ENCODE measurements at regions not wholly inside any gene's neighbourhood (a gene's known extent, or its start where the extent isn't known, plus 50 kb on each side); places are given as distances from the start of the nearest gene placed in this dataset.

DNA sequence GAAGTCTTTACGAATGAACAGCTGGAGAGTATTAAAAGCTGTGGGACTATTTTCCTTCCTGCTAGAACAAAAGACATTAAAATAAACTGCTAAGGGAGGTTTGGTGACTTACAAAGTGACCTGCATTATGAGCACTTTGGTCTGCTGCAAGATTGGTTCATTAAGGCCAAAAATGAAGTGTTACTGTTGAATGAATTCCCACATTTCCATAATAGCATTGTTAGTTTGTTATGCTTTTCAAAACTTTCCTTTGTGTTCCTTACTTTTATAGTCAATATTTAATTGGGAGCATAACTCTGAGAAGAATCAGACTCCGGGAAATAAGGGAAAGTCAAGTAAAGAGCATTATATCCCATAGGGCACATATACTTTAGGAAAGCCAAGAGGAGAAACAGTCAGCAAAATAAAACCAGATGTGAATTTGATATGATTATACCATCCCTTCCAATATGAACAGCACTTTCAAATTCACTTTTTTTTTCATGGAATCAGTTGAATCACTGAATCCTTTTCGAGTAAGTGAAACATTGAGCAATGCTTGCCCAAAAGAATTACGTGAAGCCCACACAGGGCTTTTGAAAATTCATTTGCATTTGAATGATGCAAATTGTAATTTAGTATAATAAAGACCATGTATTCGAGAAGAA, 112.6 kb downstream of the KCTD12 start:
- Histone ChIP-seq H3K4me1 (ENCODE audit: low read length) (no peaks in the 10 kb centered on the region), H3K4me2 (ENCODE audit: low read depth, low read length) (no peak overlapping the region)

DNA sequence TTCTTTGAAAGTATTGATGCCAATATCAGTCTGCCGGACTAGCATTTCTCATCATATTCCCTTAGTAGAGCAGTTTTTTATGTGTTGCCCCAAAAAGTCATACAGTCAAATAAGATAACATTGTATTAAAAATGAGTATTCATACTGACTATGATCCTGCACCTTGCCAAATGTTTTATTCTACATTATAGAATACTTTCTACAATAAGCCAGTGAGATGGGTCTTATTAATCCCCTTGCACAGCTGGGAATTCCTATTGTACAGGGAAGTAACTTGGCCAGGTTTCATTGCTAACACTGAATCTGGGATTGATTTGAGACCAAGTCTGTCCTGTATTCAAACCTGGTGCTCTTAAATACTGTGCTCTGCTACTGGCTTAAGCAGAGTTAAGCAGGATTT, 114.0 kb downstream of the KCTD12 start:
- no peak overlapping the region for H2AFZ ChIP-seq (ENCODE audit: low read length)
- H3K4me3 ChIP-seq (ENCODE audit: low read length) = no peak overlapping the region
- H3K9me3 ChIP-seq (replicated peaks; ENCODE audit: insufficient read depth, low read length) = no peaks in the 10 kb centered on the region
- TF ChIP-seq EZH2 (optimal IDR thresholded peaks at IDR 0.05; ENCODE audit: low read depth, low read length) (no peak), EZH2phosphoT487 (IDR thresholded peaks at IDR 0.05; ENCODE audit: low read length) (no peak)
- TF ChIP-seq, protein P1, sequence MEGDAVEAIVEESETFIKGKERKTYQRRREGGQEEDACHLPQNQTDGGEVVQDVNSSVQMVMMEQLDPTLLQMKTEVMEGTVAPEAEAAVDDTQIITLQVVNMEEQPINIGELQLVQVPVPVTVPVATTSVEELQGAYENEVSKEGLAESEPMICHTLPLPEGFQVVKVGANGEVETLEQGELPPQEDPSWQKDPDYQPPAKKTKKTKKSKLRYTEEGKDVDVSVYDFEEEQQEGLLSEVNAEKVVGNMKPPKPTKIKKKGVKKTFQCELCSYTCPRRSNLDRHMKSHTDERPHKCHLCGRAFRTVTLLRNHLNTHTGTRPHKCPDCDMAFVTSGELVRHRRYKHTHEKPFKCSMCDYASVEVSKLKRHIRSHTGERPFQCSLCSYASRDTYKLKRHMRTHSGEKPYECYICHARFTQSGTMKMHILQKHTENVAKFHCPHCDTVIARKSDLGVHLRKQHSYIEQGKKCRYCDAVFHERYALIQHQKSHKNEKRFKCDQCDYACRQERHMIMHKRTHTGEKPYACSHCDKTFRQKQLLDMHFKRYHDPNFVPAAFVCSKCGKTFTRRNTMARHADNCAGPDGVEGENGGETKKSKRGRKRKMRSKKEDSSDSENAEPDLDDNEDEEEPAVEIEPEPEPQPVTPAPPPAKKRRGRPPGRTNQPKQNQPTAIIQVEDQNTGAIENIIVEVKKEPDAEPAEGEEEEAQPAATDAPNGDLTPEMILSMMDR (IDR thresholded peaks at IDR 0.05; ENCODE audit: low read length) = no peak
- H3K27me3 ChIP-seq (replicated peaks; ENCODE audit: insufficient read depth, low read length) = no peaks in the 10 kb centered on the region
- H4K20me1 ChIP-seq (ENCODE audit: insufficient read depth, low read length) = no peaks in the 10 kb centered on the region
- no peaks in the 10 kb centered on the region for H3K4me1 ChIP-seq (ENCODE audit: low read length)
- no peak overlapping the region for H3K27ac ChIP-seq (ENCODE audit: low read length)
- H3K9me2 ChIP-seq (replicated peaks; ENCODE audit: insufficient read depth, low read length) = no peaks in the 10 kb centered on the region
- no peaks in the 10 kb centered on the region for H3F3A ChIP-seq (ENCODE audit: insufficient read depth, low read length)
- DNase-seq = no peak
- no peak overlapping the region for H3K4me2 ChIP-seq (ENCODE audit: low read depth, low read length)
- H3K9ac ChIP-seq (ENCODE audit: low read length) = no peak overlapping the region
- H3K79me2 ChIP-seq (ENCODE audit: low read length) = no peaks in the 10 kb centered on the region
- no peaks in the 10 kb centered on the region for H3K36me3 ChIP-seq (replicated peaks; ENCODE audit: insufficient read depth, low read length)

More for the DNA sequence above, 112.6 kb downstream of the KCTD12 start:
- H3K4me3 ChIP-seq (ENCODE audit: low read length) = no peak overlapping the region
- no peaks in the 10 kb centered on the region for H3K79me2 ChIP-seq (ENCODE audit: low read length)
- H4K20me1 ChIP-seq (ENCODE audit: insufficient read depth, low read length) = no peaks in the 10 kb centered on the region
- DNase-seq = no peak
- H3F3A ChIP-seq (ENCODE audit: insufficient read depth, low read length) = no peaks in the 10 kb centered on the region
- H3K9me3 ChIP-seq (replicated peaks; ENCODE audit: insufficient read depth, low read length) = no peaks in the 10 kb centered on the region
- no peak for TF ChIP-seq EZH2 (optimal IDR thresholded peaks at IDR 0.05; ENCODE audit: low read depth, low read length)
- TF ChIP-seq, protein P1 (IDR thresholded peaks at IDR 0.05; ENCODE audit: low read length) = no peak
- no peak for TF ChIP-seq EZH2phosphoT487 (IDR thresholded peaks at IDR 0.05; ENCODE audit: low read length)
- no peaks in the 10 kb centered on the region for H3K36me3 ChIP-seq (replicated peaks; ENCODE audit: insufficient read depth, low read length)
- no peak overlapping the region for H2AFZ ChIP-seq (ENCODE audit: low read length)
- H3K9me2 ChIP-seq (replicated peaks; ENCODE audit: insufficient read depth, low read length) = no peaks in the 10 kb centered on the region
- H3K27me3 ChIP-seq (replicated peaks; ENCODE audit: insufficient read depth, low read length) = no peaks in the 10 kb centered on the region
- H3K27ac ChIP-seq (ENCODE audit: low read length) = no peak overlapping the region
- H3K9ac ChIP-seq (ENCODE audit: low read length) = no peak overlapping the region

DNA sequence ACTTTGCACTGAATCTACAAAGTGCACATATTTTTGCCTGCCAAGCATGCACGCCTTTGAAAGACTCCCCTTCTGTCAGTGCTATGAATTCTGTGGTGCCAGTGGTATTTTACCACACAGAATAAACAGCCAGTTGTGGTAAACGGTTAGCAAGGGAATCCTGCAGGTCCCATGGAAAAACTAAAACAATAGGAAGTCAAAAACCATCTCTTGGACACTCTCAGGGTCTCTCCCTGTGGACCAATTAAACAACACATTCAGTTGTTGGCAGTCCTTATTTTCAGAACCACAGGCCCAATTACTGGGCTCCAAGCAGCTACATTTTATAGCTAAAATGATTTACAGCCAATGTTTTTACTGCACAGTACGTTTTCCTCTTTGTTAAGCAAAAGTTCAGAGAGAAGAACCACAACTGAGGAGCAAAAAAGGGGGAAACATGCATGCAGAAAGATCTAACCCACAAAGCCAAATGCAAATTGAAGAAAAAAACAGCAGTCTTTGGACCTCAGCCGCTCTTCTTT, 116.9 kb downstream of the KCTD12 start:
- H3K27ac ChIP-seq (ENCODE audit: low read length) = no peak overlapping the region
- TF ChIP-seq, protein P1 (IDR thresholded peaks at IDR 0.05; ENCODE audit: low read length) = no peak
- TF ChIP-seq EZH2 (optimal IDR thresholded peaks at IDR 0.05; ENCODE audit: low read depth, low read length) = no peak
- TF ChIP-seq EZH2phosphoT487 (IDR thresholded peaks at IDR 0.05; ENCODE audit: low read length) = no peak

More for the DNA sequence above, 116.9 kb downstream of the KCTD12 start:
- no peaks in the 10 kb centered on the region for H3K79me2 ChIP-seq (ENCODE audit: low read length)
- H3K4me2 ChIP-seq (ENCODE audit: low read depth, low read length) = no peak overlapping the region
- no peaks in the 10 kb centered on the region for H3K4me1 ChIP-seq (ENCODE audit: low read length)
- no peaks in the 10 kb centered on the region for H3F3A ChIP-seq (ENCODE audit: insufficient read depth, low read length)
- no peaks in the 10 kb centered on the region for H3K36me3 ChIP-seq (replicated peaks; ENCODE audit: insufficient read depth, low read length)
- no peak overlapping the region for H2AFZ ChIP-seq (ENCODE audit: low read length)
- H3K9me3 ChIP-seq (replicated peaks; ENCODE audit: insufficient read depth, low read length) = no peaks in the 10 kb centered on the region
- H3K4me3 ChIP-seq (ENCODE audit: low read length) = no peak overlapping the region
- DNase-seq = no peak
- no peak overlapping the region for H3K9ac ChIP-seq (ENCODE audit: low read length)
- H4K20me1 ChIP-seq (ENCODE audit: insufficient read depth, low read length) = no peaks in the 10 kb centered on the region
- no peaks in the 10 kb centered on the region for H3K27me3 ChIP-seq (replicated peaks; ENCODE audit: insufficient read depth, low read length)
- H3K9me2 ChIP-seq (replicated peaks; ENCODE audit: insufficient read depth, low read length) = no peaks in the 10 kb centered on the region

All from MM.1S (cell line).